Hepatocyte (in vitro differentiated cells): ENCODE measurements at regions not wholly inside any gene's neighbourhood (a gene's known extent, or its start where the extent isn't known, plus 50 kb on each side); places are given as distances from the start of the nearest gene placed in this dataset.

Source experiments
- DNase-seq: peaks from one replicate; pipeline ENCODE4 v3.0.0-alpha.2; 2016; ENCODE audit warnings: low spot score
- H2AFZ ChIP-seq: fragments of 200-600 bp; sonication (generic); 2 replicates; pipeline ENCODE4 v1.6.0; 2016; ENCODE audit warnings: antibody characterized with exemption, mild to moderate bottlenecking
- H3K27ac ChIP-seq: fragments of 200-600 bp; sonication (generic); 2 replicates; pipeline ENCODE4 v1.5.1; 2016; ENCODE audit warnings: mild to moderate bottlenecking
- H3K27me3 ChIP-seq: fragments of 200-600 bp; sonication (generic); 2 replicates; pipeline ENCODE4 v1.6.1; 2016
- H3K36me3 ChIP-seq: fragments of 200-600 bp; sonication (generic); replicated peaks from 2 replicates; pipeline ENCODE4 v1.5.1; 2016; ENCODE audit warnings: low read depth; ENCODE audit not compliant: insufficient read depth
- H3K4me1 ChIP-seq: fragments of 200-600 bp; sonication (generic); 2 replicates; pipeline ENCODE4 v1.5.1; 2016; ENCODE audit warnings: mild to moderate bottlenecking, moderate library complexity; ENCODE audit not compliant: insufficient read depth
- H3K4me2 ChIP-seq: fragments of 200-600 bp; sonication (generic); 2 replicates; pipeline ENCODE4 v1.6.0; 2016
- H3K4me3 ChIP-seq: fragments of 200-600 bp; sonication (generic); 2 replicates; pipeline ENCODE4 v1.5.1; 2016; ENCODE audit warnings: mild to moderate bottlenecking
- H3K79me2 ChIP-seq: fragments of 200-600 bp; sonication (generic); 2 replicates; pipeline ENCODE4 v1.6.0; 2017; ENCODE audit warnings: mild to moderate bottlenecking
- H3K9me2 ChIP-seq: fragments of 200-600 bp; sonication (generic); replicated peaks from 2 replicates; pipeline ENCODE4 v1.6.0; 2017; ENCODE audit warnings: mild to moderate bottlenecking; ENCODE audit not compliant: insufficient read depth
- H3K9me3 ChIP-seq: fragments of 200-600 bp; sonication (generic); 2 replicates; pipeline ENCODE4 v1.5.1; 2016; ENCODE audit warnings: low read depth, mild to moderate bottlenecking
- H4K20me1 ChIP-seq: fragments of 200-600 bp; sonication (generic); 2 replicates; pipeline ENCODE4 v1.6.0; 2016; ENCODE audit warnings: mild to moderate bottlenecking; ENCODE audit not compliant: insufficient read depth, poor library complexity, severe bottlenecking
- EZH2 ChIP-seq: fragments of 200-600 bp; sonication (generic); IDR thresholded peaks from 2 replicates; pipeline ENCODE4 v1.6.1; 2016; ENCODE audit warnings: antibody characterized with exemption, mild to moderate bottlenecking, borderline replicate concordance
- EZH2phosphoT487 ChIP-seq: fragments of 200-600 bp; sonication (generic); IDR thresholded peaks from one replicate; pipeline ENCODE4 v1.6.1; 2018; ENCODE audit warnings: antibody characterized with exemption, mild to moderate bottlenecking, low read depth, moderate library complexity; ENCODE audit not compliant: unreplicated experiment, severe bottlenecking
- WGBS: methylation state at CpG from one replicate; pipeline ENCODE4 v1.1.6; 2016; ENCODE audit warnings: low lambda C conversion rate; ENCODE audit errors: missing lambda C conversion rate; 5-methylcytosine and 5-hydroxymethylcytosine counted together
- TF ChIP-seq, protein P1 (sequence below): fragments of 200-600 bp; sonication (generic); IDR thresholded peaks from 2 replicates; pipeline ENCODE4 v1.5.1; 2016; ENCODE audit warnings: antibody characterized with exemption, mild to moderate bottlenecking; ENCODE audit not compliant: poor library complexity

DNA sequence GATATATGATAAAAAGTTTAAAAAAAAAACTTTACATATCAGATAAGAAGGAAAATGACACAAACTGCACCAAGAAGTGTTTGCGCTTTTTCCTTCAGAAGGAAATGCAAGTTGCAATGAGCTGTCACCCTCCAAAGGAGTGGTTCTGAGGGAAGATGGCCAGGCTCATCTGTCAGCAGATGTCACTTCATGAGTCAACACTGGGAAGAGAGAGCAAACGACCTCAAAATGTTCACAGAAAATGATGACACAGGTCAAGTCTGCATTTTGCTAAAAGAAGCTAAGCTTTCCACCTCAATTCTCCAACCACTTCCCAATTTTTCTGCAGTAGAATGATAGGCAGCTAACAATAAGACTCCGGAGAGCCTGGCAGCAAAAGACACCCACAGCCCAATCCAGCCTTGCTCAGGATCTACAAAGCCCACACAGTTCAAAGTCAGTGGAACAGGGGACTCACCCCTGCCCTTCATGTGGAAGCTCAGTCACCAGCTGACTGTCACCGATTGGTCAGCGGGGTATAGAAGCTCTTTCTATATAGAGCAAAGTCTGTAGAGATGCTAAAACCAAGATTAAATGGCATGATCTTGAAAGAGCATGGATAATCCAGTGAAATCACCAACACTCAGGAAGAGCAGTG, 155.1 kb upstream of the NEBL start:
- Histone ChIP-seq H3K27me3 (no peaks in the 10 kb centered on the region), H2AFZ (no peak overlapping the region), H3K4me2 (no peak overlapping the region), H3K9me2 (no peaks in the 10 kb centered on the region), H3K27ac (no peak overlapping the region), H4K20me1 (no peaks in the 10 kb centered on the region), H3K79me2 (no peaks in the 10 kb centered on the region), H3K4me1 (no peaks in the 10 kb centered on the region), H3K9me3 (no peaks in the 10 kb centered on the region), H3K36me3 (no peaks in the 10 kb centered on the region), H3K4me3 (no peak overlapping the region)
- DNase-seq = no peak
- 88% methylated on average over 5 of the region's 5 CpGs for WGBS
- TF ChIP-seq, protein P1, sequence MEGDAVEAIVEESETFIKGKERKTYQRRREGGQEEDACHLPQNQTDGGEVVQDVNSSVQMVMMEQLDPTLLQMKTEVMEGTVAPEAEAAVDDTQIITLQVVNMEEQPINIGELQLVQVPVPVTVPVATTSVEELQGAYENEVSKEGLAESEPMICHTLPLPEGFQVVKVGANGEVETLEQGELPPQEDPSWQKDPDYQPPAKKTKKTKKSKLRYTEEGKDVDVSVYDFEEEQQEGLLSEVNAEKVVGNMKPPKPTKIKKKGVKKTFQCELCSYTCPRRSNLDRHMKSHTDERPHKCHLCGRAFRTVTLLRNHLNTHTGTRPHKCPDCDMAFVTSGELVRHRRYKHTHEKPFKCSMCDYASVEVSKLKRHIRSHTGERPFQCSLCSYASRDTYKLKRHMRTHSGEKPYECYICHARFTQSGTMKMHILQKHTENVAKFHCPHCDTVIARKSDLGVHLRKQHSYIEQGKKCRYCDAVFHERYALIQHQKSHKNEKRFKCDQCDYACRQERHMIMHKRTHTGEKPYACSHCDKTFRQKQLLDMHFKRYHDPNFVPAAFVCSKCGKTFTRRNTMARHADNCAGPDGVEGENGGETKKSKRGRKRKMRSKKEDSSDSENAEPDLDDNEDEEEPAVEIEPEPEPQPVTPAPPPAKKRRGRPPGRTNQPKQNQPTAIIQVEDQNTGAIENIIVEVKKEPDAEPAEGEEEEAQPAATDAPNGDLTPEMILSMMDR = no peak
- TF ChIP-seq EZH2phosphoT487 (no peak), EZH2 (no peak)

DNA sequence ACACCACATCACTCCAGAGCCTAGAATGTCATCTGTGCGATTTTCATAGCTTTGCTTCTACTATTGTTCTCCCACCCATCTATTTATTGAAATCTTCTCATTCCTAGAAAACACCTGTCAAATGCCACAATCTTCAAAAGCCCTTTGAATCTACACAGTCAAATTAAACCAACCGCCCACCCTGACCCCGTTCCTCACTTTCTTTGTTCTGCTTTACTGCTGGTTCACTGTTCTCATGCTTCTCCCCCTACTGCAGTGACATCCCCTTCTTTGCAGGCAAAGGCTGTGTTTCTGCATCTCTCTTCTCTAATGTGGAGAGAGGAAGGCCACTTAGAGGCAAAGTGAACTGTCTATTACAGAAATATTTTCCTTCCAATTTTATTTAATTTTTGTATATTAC, 152.4 kb upstream of the NEBL start:
- Histone ChIP-seq H3K9me2 (no peaks in the 10 kb centered on the region), H3K4me1 (no peaks in the 10 kb centered on the region), H3K9me3 (no peaks in the 10 kb centered on the region), H2AFZ (no peak overlapping the region), H3K4me3 (no peak overlapping the region), H3K4me2 (no peak overlapping the region), H3K79me2 (no peaks in the 10 kb centered on the region), H3K36me3 (no peaks in the 10 kb centered on the region), H3K27me3 (no peaks in the 10 kb centered on the region), H3K27ac (no peak overlapping the region), H4K20me1 (no peaks in the 10 kb centered on the region)
- TF ChIP-seq, protein P1 = no peak
- no peak for TF ChIP-seq EZH2phosphoT487
- no peak for TF ChIP-seq EZH2
- 92% methylated on average over 3 of the region's 3 CpGs for WGBS
- no peak for DNase-seq

DNA sequence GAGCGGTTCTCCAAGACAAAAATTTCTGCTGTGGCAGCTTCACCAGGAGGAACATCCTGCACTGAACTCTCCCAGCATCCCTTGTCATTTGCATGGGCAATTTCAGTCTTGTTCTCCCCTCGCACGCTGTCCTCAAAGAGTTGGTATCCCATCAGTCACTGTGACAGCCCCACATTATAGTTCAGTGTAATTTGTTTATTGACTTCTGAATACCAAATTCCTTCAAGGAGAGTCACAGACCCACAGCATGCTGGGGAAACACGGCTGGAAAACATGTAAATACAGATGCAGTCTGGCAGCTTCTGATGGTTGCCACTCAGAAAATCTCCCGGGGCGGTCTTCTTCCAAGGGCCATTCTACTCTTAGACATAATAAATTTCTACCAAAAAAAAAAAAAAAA, 151.0 kb upstream of the NEBL start:
- no peaks in the 10 kb centered on the region for H3K9me2 ChIP-seq
- H3K79me2 ChIP-seq = no peaks in the 10 kb centered on the region
- no peaks in the 10 kb centered on the region for H3K4me1 ChIP-seq
- H3K27ac ChIP-seq = no peak overlapping the region
- H4K20me1 ChIP-seq = no peaks in the 10 kb centered on the region
- no peak overlapping the region for H2AFZ ChIP-seq
- H3K4me2 ChIP-seq = no peak overlapping the region
- TF ChIP-seq EZH2 = no peak
- TF ChIP-seq, protein P1 = no peak
- TF ChIP-seq EZH2phosphoT487 = no peak
- H3K36me3 ChIP-seq = no peaks in the 10 kb centered on the region
- H3K4me3 ChIP-seq = no peak overlapping the region
- H3K27me3 ChIP-seq = no peaks in the 10 kb centered on the region
- WGBS = 72% methylated on average over 6 of the region's 6 CpGs
- H3K9me3 ChIP-seq = no peaks in the 10 kb centered on the region
- no peak for DNase-seq

DNA sequence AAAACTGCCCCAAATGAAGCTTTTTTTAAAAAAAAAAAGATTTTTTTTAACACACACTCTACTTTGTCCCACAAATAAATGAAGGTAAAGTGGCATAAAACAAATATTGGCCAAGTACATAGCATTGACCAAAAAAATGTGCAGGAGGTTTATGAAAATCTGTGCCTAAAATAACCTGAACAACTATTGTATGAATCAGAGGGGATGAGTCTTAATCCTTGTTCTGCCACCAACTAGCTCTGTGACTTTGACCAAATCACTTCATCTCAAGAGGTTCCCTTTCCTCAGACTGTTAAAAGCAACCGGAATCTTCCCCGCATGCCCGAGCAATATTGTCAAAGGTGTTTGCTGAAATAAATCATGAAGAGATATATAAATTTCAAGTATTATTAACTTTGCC, 150.4 kb upstream of the NEBL start:
- Histone ChIP-seq H2AFZ (no peak overlapping the region), H3K27me3 (no peaks in the 10 kb centered on the region), H3K36me3 (no peaks in the 10 kb centered on the region), H3K4me3 (no peak overlapping the region), H3K4me1 (no peaks in the 10 kb centered on the region), H3K9me3 (no peaks in the 10 kb centered on the region), H3K4me2 (no peak overlapping the region), H4K20me1 (no peaks in the 10 kb centered on the region), H3K9me2 (no peaks in the 10 kb centered on the region), H3K79me2 (no peaks in the 10 kb centered on the region), H3K27ac (no peak overlapping the region)
- 84% methylated on average over 3 of the region's 3 CpGs for WGBS
- no peak for DNase-seq
- TF ChIP-seq EZH2 (no peak), EZH2phosphoT487 (no peak)
- TF ChIP-seq, protein P1 = no peak
